ENCODE measurements at regions not wholly inside any gene's neighbourhood (a gene's known extent, or its start where the extent isn't known, plus 50 kb on each side); places are given as distances from the start of the nearest gene placed in this dataset.
"Not testable (repeated sequence)": the region's sequence is repeated elsewhere in the genome, so short reads cannot be mapped to it uniquely, and the experiment has no call there.

DNA sequence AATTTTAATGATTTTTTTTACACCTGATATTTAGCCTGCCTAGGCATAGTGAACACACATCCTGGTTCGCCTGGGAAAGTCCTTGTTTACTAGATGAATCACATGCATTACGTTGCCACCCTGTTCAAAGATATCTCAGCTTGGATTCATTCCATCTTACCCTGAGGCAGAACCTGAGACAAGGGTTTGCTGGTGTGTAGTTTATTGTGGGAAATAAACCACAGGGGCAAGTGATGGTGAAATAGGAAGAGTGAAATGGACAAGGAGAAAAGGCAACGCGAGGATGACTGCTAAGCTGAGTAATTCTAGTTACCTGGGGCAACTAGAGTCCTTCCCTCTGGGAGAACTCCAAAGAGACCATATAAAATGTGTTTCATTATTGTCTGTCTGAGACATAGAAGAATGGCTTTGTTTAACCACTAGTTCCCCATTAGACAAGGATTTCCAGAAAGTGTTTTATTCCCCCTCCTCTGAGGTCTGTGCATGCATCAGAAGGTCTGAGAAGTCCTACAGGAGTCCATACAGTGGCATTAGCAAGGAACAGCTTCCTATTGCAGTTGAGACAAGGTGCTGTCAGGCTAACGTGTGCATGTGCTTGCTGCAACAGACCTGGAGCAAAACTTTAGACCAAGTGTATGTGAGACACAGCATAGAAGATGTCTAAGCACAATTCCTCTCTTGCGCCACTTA, 797.3 kb upstream of the FRG1 start:
- Mint-ChIP-seq H3K9me3 (peaks cover 10% of the 10 kb centered on the region), H3K27me3 (no peaks in the 10 kb centered on the region), H3K4me3 (no peak overlapping the region), H3K4me1 (ENCODE audit: low read depth in 2 of 2) (no peaks in the 10 kb centered on the region), H3K27ac (no peak overlapping the region), H3K36me3 (peaks cover 8% of the 10 kb centered on the region)
- DNase-seq (ENCODE audit: low spot score): no peak
- ATAC-seq: no peak

DNA sequence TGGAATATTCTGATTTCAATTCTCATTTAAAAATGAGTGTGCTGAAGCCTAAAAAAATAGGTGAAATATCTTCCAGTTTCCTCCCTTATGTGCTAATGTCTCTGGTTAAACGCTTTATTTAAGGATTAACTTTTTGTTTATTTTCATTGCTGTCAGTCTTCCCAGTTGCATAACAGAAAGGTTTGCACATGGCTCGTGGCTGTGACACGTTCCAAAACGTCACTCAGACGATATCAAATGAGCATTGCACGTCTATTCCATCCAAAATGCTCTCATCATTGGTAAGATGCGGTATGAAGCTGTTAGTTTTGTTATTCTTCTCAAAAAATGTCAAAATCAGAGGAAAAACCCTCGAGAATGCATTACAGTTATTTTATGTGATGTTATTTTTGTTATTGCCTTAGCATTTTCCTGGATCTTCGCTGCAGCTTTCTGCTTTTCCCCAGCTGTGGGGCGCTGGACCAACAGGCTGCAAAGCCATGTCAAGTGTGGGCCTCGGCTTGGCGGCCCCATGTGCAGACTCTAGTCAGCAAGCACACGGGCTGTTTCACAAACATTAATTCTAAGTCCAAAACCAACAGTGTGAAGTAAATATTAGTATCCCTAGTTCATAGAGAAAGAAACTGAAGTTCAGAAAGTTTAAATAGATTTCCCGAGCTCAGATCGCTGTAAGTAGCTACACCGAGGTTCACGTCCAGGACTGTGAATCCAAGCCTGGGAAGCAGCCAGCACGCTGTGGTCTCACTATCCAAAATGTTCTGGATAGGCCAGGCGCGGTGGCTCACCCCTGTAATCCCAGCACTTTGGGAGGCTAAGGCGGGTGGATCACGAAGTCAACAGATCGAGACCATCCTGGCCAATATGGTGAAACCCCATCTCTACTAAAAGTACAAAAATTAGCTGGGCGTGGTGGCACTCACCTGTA, 793.4 kb upstream of the FRG1 start:
- H3K4me3 Mint-ChIP-seq: no peak overlapping the region
- no peaks in the 10 kb centered on the region for H3K27me3 Mint-ChIP-seq
- H3K36me3 Mint-ChIP-seq: peaks cover 13% of the 10 kb centered on the region
- DNase-seq (ENCODE audit: low spot score): no peak
- H3K4me1 Mint-ChIP-seq (ENCODE audit: low read depth in 2 of 2): no peaks in the 10 kb centered on the region
- H3K9me3 Mint-ChIP-seq: peaks cover 16% of the 10 kb centered on the region
- no peak for ATAC-seq
- H3K27ac Mint-ChIP-seq: no peak overlapping the region

DNA sequence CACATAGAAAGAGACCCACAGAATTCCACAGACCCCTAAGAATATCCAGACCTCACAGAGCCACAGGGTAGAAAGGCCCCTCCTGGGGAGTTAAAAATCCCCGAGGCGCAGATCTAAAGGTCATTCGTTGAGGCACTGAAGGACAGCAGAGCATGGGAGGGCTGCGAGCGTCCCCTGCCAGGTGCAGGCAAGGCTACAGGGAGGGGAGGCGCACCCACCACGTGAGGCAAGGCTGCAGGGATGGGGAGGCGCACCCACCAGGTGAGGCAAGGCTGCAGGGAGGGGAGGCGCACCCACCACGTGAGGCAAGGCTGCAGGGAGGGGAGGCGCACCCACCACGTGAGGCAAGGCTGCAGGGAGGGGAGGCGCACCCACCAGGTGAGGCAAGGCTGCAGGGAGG, 785.6 kb upstream of the FRG1 start:
- H3K4me3 Mint-ChIP-seq; H3K27me3 Mint-ChIP-seq; H3K36me3 Mint-ChIP-seq; H3K27ac Mint-ChIP-seq; ATAC-seq; H3K4me1 Mint-ChIP-seq (ENCODE audit: low read depth in 2 of 2); DNase-seq (ENCODE audit: low spot score): not testable (repeated sequence)
- H3K9me3 Mint-ChIP-seq: peaks cover 16% of the 10 kb centered on the region

DNA sequence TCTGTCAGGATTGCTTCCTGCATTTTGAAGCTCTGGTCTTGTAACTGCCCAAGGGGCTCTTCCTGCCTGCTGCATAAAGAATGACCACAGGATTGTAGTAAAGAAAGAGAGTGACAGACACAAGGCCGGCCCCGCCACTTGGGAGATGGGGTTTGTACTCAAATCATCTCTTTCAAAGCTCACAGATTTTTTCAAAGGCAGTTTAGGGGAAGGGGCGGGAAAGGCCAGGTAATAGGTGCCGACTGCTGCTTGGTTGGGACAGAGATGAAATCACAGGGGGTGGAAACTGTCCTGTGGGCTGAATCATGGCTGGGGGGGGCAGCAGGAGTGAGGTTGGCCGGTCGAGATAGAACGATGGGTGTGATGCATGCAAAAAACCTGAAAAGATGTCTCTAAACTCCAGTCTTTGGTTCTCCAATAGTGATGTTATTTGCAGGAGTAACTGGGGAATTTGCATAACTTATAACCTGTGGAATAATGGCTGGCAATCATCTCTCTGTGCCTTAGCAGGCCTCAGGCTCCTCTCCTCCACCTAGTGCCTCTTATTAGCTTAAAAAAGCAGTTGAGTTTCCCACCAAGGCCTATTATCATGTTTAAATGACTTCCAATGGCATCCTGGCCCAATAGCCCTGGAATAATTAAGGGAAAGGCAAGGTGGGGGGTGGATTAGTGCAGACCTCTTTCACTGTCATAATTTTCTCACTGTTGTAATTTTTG, 778.4 kb upstream of the FRG1 start:
- H3K36me3 Mint-ChIP-seq: no peaks in the 10 kb centered on the region

DNA sequence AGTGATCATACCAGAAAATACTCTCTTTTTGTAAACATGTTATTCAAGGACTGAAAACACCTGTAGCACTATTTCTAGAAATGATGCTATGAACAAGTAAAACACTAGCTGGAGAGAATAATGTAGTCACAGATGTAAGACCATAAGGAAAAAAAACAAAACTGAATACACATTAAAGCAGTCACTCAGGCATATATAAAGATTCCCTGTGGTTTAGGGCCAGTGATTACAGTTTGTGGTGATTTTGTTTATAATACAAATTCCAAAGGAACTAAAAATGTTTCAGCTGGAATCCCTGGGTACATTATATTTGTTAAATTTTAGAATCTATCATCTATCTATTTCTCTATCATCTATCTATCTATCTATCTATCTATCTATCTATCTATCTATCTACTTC, 777.8 kb upstream of the FRG1 start:
- H3K27me3 Mint-ChIP-seq: no peaks in the 10 kb centered on the region
- no peaks in the 10 kb centered on the region for H3K9me3 Mint-ChIP-seq
- no peaks in the 10 kb centered on the region for H3K4me1 Mint-ChIP-seq (ENCODE audit: low read depth in 2 of 2)
- no peaks in the 10 kb centered on the region for H3K36me3 Mint-ChIP-seq
- no peak for DNase-seq (ENCODE audit: low spot score)
- no peak for ATAC-seq
- H3K4me3 Mint-ChIP-seq: no peak overlapping the region
- H3K27ac Mint-ChIP-seq: no peak overlapping the region

More for the DNA sequence above, 778.4 kb upstream of the FRG1 start:
- Mint-ChIP-seq H3K27me3 (no peaks in the 10 kb centered on the region), H3K27ac (no peak overlapping the region), H3K4me3 (no peak overlapping the region), H3K4me1 (ENCODE audit: low read depth in 2 of 2) (no peaks in the 10 kb centered on the region), H3K9me3 (no peaks in the 10 kb centered on the region)
- ATAC-seq (no peak), DNase-seq (ENCODE audit: low spot score) (no peak)

- ATAC-seq: no peak
- H3K4me1 Mint-ChIP-seq (ENCODE audit: low read depth in 2 of 2): no peaks in the 10 kb centered on the region
- H3K9me3 Mint-ChIP-seq: peaks cover 20% of the 10 kb centered on the region
Measured at GRCh38 chr4:189176002-189176401, 764.7 kb upstream of the FRG1 start.

DNA sequence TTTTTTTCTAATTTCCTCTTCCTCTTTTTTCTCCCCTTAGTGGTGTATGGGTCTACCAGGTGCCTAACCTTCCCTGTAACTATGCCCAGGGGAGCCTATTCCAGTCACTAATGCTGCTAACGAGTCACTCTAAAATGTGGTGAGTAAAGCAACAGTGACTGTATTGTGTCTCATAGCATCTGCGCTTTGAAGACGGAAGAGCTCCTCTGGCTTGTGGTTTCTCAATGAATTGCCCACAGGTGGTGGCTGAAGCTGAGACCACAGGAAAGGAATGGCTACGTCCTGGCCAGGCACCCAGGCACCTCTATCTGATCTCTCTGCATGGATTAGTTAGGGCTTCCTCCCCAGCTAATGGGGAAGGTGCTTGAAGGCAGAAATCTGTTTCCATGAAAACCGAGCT, 763.5 kb upstream of the FRG1 start:
- no peaks in the 10 kb centered on the region for H3K36me3 Mint-ChIP-seq
- H3K9me3 Mint-ChIP-seq: peaks cover 23% of the 10 kb centered on the region
- no peak overlapping the region for H3K27ac Mint-ChIP-seq
- DNase-seq (ENCODE audit: low spot score) (no peak), ATAC-seq (no peak)
- H3K4me3 Mint-ChIP-seq: no peak overlapping the region
- no peaks in the 10 kb centered on the region for H3K4me1 Mint-ChIP-seq (ENCODE audit: low read depth in 2 of 2)
- no peaks in the 10 kb centered on the region for H3K27me3 Mint-ChIP-seq

More at GRCh38 chr4:189176002-189176401, 764.7 kb upstream of the FRG1 start:
- no peak overlapping the region for H3K4me3 Mint-ChIP-seq
- no peak overlapping the region for H3K27ac Mint-ChIP-seq
- H3K36me3 Mint-ChIP-seq: peaks cover 4% of the 10 kb centered on the region
- H3K27me3 Mint-ChIP-seq: no peaks in the 10 kb centered on the region
- DNase-seq (ENCODE audit: low spot score): no peak

DNA sequence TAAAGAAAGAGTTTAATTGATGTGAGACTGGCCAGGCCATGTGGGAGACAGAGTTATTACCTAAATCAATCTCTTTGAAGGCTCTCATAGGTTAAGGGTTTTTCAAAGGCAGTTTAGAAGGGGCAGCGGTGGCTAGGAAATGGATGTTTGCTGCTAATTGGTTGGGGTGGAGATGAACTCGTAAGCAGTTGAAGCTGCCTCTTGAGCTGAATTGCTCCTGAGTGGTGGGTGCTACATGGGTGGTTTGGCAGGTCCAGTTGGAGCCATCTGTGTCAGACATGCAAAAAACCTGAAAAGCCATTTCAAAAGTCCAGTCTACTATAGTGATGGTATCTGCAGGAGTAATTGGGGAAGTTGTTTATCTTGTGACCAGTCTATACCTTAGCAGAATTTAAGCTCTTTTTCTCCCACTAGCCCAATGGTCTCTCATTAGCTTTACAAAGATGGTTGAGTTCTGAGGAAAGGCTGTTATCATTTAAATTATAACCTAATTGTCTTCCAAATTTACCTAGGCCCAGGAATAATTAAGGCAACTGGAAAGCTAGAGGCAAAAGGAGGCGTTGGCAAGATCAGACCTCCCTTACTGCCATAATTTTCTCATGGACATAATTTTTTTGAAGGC, 762.4 kb upstream of the FRG1 start:
- no peak overlapping the region for H3K27ac Mint-ChIP-seq
- no peak overlapping the region for H3K4me3 Mint-ChIP-seq
- no peaks in the 10 kb centered on the region for H3K27me3 Mint-ChIP-seq
- no peak for DNase-seq (ENCODE audit: low spot score)
- no peak for ATAC-seq
- no peaks in the 10 kb centered on the region for H3K4me1 Mint-ChIP-seq (ENCODE audit: low read depth in 2 of 2)
- no peaks in the 10 kb centered on the region for H3K36me3 Mint-ChIP-seq
- peaks cover 18% of the 10 kb centered on the region for H3K9me3 Mint-ChIP-seq

- Mint-ChIP-seq H3K4me1 (ENCODE audit: low read depth in 2 of 2) (no peaks in the 10 kb centered on the region), H3K4me3 (no peak overlapping the region), H3K36me3 (no peaks in the 10 kb centered on the region), H3K27ac (no peak overlapping the region), H3K27me3 (no peaks in the 10 kb centered on the region), H3K9me3 (peaks cover 9% of the 10 kb centered on the region)
- ATAC-seq (no peak), DNase-seq (ENCODE audit: low spot score) (no peak)
Measured at GRCh38 chr4:189185810-189186432, 754.8 kb upstream of the FRG1 start.

GRCh38 chr4:189187531-189188052, 753.1 kb upstream of the FRG1 start:
- Mint-ChIP-seq H3K36me3 (peaks cover 12% of the 10 kb centered on the region), H3K27me3 (no peaks in the 10 kb centered on the region), H3K4me1 (ENCODE audit: low read depth in 2 of 2) (no peaks in the 10 kb centered on the region), H3K27ac (no peak overlapping the region), H3K9me3 (peaks cover 15% of the 10 kb centered on the region), H3K4me3 (no peak overlapping the region)
- DNase-seq (ENCODE audit: low spot score) (no peak), ATAC-seq (no peak)

GRCh38 chr4:189198624-189199023, 742.0 kb upstream of the FRG1 start:
- H3K27ac Mint-ChIP-seq: no peak overlapping the region
- peaks cover 6 to 10% of the 10 kb centered on the region in 2 donors for H3K4me1 Mint-ChIP-seq (ENCODE audit: low read depth in 2 of 2)
- no peaks in the 10 kb centered on the region for H3K27me3 Mint-ChIP-seq
- no peaks in the 10 kb centered on the region for H3K36me3 Mint-ChIP-seq
- DNase-seq (ENCODE audit: low spot score): no peak
- no peak for ATAC-seq
- H3K4me3 Mint-ChIP-seq: no peak overlapping the region
- peaks cover 2% of the 10 kb centered on the region for H3K9me3 Mint-ChIP-seq

DNA sequence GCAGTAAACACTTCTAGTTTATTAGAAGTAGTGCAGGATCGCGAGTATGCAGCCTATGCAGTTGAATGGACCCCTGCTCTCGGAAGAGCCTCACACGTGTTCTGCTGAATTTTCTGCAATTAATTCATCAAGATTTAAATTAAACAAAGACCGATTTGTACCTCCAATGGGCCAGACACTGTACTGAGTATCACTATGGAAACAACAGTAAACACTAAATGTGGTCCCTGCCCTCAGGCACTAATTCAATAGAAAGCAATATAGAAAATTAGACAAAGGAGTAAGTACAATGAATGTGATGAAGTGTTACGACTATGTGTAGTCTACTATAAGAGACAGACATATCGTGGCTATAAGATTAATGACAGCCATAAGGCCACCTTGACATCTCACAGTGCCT, 740.3 kb upstream of the FRG1 start:
- DNase-seq (ENCODE audit: low spot score) (no peak), ATAC-seq (no peak)
- no peak overlapping the region for H3K27ac Mint-ChIP-seq
- H3K27me3 Mint-ChIP-seq: no peaks in the 10 kb centered on the region
- no peak overlapping the region for H3K4me3 Mint-ChIP-seq
- peaks cover 6 to 10% of the 10 kb centered on the region in 2 donors for H3K4me1 Mint-ChIP-seq (ENCODE audit: low read depth in 2 of 2)
- H3K36me3 Mint-ChIP-seq: no peaks in the 10 kb centered on the region
- peaks cover 2% of the 10 kb centered on the region for H3K9me3 Mint-ChIP-seq

Data from natural killer cell treated with Interleukin-12 subunit alpha and Interleukin-12 subunit beta and Interleukin-15 and Interleukin-18, amount 100 ng/mL, for 72 hours (primary cell).